GM12878 (cell line): ENCODE measurements at regions not wholly inside any gene's neighbourhood (a gene's known extent, or its start where the extent isn't known, plus 50 kb on each side); places are given as distances from the start of the nearest gene placed in this dataset.

Experiments used
- ATAC-seq: fragments of 200-7000 bp; cut with Tn5 transposase; 3 replicates; pipeline ENCODE4 v1.9.1; 2020; ENCODE audit warnings: mild to moderate bottlenecking, moderate library complexity
- BruUV-seq: library from RNA; stranded (reverse); fragments of 400-500 nt; replicated peaks from 2 replicates; lab custom pipeline; 2021; lab: Mats Ljungman, UMichigan
- CTCF ChIA-PET: fragments of 300-600 bp; sonication (Branson Sonifier 250); formaldehyde crosslinking; extraction: SDS; loops from one replicate; lab custom pipeline; 2021; ENCODE audit warnings: inconsistent platforms; lab: Yijun Ruan, JAX
- POLR2A ChIA-PET: fragments of 350-600 bp; formaldehyde crosslinking; extraction: SDS; loops from one replicate; lab custom pipeline; 2021; ENCODE audit warnings: inconsistent platforms; lab: Charles Lee
- RAD21 ChIA-PET: fragments of 300-600 bp; sonication (Branson Sonifier 250); formaldehyde crosslinking; loops from one replicate; lab custom pipeline; 2023; ENCODE audit warnings: antibody characterized with exemption; ENCODE audit not compliant: unreplicated experiment; lab: Charles Lee
- SMC1A ChIA-PET: fragments of 300-600 bp; sonication (Branson Sonifier 250); formaldehyde crosslinking; loops from one replicate; lab custom pipeline; 2023; ENCODE audit not compliant: unreplicated experiment, uncharacterized antibody; lab: Charles Lee
- DNase-seq: peaks from one replicate; pipeline ENCODE4 v3.0.0-alpha.2; 2011; ENCODE audit warnings: low read depth, low spot score
- FAIRE-seq: peaks from 3 replicates; lab custom pipeline; 2011; peaks lifted over from hg19 to GRCh38; lab: Jason Lieb, UNC
- H2AFZ ChIP-seq: 2 replicates; pipeline ENCODE4 v1.6.0; 2011; ENCODE audit warnings: low read depth, low read length, control low read depth; ENCODE audit not compliant: control insufficient read depth
- H3K27ac ChIP-seq: 2 replicates; pipeline ENCODE4 v1.5.1; 2011; ENCODE audit warnings: control low read depth; ENCODE audit not compliant: control insufficient read depth, insufficient read depth
- H3K27me3 ChIP-seq, 2 experiments: replicated peaks in 1 of 2; 2 replicates each; pipeline versions ENCODE4 v1.6.0 to v1.6.1; 2011; ENCODE audit warnings: low read length in 1 of 2; ENCODE audit not compliant: control insufficient read depth in 2 of 2, insufficient read depth in 2 of 2
- H3K36me3 ChIP-seq, 2 experiments: 2 replicates each; pipeline ENCODE4 v1.5.1; 2011; ENCODE audit warnings: low read length in 1 of 2; ENCODE audit not compliant: control insufficient read depth in 2 of 2, insufficient read depth in 2 of 2
- H3K4me1 ChIP-seq: 2 replicates; pipeline ENCODE4 v1.6.1; 2011; ENCODE audit warnings: mild to moderate bottlenecking, low read length, moderate library complexity, mixed read lengths; ENCODE audit not compliant: control insufficient read depth, insufficient read depth
- H3K4me2 ChIP-seq: 2 replicates; pipeline ENCODE4 v1.6.0; 2011; ENCODE audit warnings: control low read depth; ENCODE audit not compliant: control insufficient read depth, insufficient read depth
- H3K4me3 ChIP-seq: fragments of 200-600 bp; sonication (generic); 2 replicates; pipeline ENCODE4 v1.5.1; 2016
- H3K79me2 ChIP-seq: 2 replicates; pipeline ENCODE4 v1.6.0; 2011; ENCODE audit warnings: low read length; ENCODE audit not compliant: control insufficient read depth, insufficient read depth
- H3K9ac ChIP-seq: 2 replicates; pipeline ENCODE4 v1.8.0; 2011; ENCODE audit warnings: low read length, control low read depth, mixed read lengths; ENCODE audit not compliant: control insufficient read depth, insufficient read depth
- H3K9me3 ChIP-seq: replicated peaks from 3 replicates; pipeline ENCODE4 v1.5.1; 2011; ENCODE audit warnings: mild to moderate bottlenecking, low read length; ENCODE audit not compliant: control insufficient read depth, insufficient read depth
- H4K20me1 ChIP-seq: 2 replicates; pipeline ENCODE4 v1.6.0; 2011; ENCODE audit not compliant: control insufficient read depth, insufficient read depth
- ATF2 ChIP-seq: IDR thresholded peaks from 2 replicates; pipeline ENCODE4 v1.6.1; 2012; ENCODE audit warnings: low read length, inconsistent platforms
- ATF7 ChIP-seq: fragments of 450-650 bp; IDR thresholded peaks from 2 replicates; pipeline ENCODE4 v1.6.1; 2016; ENCODE audit warnings: low read depth, mild to moderate bottlenecking
- HDAC2 ChIP-seq: fragments of 200-600 bp; sonication (generic); IDR thresholded peaks from 2 replicates; pipeline ENCODE4 v1.6.1; 2017
- IRF5 ChIP-seq: fragments of 450-650 bp; IDR thresholded peaks from 2 replicates; pipeline ENCODE4 v1.6.1; 2017; ENCODE audit warnings: borderline replicate concordance
- MAX ChIP-seq: IDR thresholded peaks from 2 replicates; pipeline ENCODE4 v1.6.1; 2012; ENCODE audit warnings: low read depth, low read length, improper control_type of control experiment
- REST ChIP-seq: IDR thresholded peaks from 2 replicates; pipeline ENCODE4 v1.6.1; 2012; ENCODE audit warnings: mild to moderate bottlenecking, low read depth, low read length
- TBL1XR1 ChIP-seq: IDR thresholded peaks from 2 replicates; pipeline ENCODE4 v1.6.1; 2012; ENCODE audit warnings: low read depth, low read length, improper control_type of control experiment
- WGBS: methylation state at CpG from one replicate; pipeline ENCODE4 v1.1.6; 2016; ENCODE audit warnings: low lambda C conversion rate; ENCODE audit not compliant: insufficient replicate concordance, insufficient coverage; ENCODE audit errors: missing lambda C conversion rate; 5-methylcytosine and 5-hydroxymethylcytosine counted together
- in situ Hi-C: fragments of 300-500 bp; cut with MboI; formaldehyde crosslinking; loops from 9 replicates; pipeline ENCODE4 v1.14.3; 2018; ENCODE audit warnings: mixed read lengths
- intact Hi-C: fragments of 100-400 bp; cut with micrococcal nuclease; formaldehyde crosslinking; loops from one replicate; pipeline ENCODE4 v1.14.2; 2022; ENCODE audit not compliant: unreplicated experiment

GRCh38 chr4:155587766-155588165 is 78.9 kb upstream of the GUCY1A1 start (continued):
- TF ChIP-seq REST, result no peak
- no peak for TF ChIP-seq ATF2
- TF ChIP-seq TBL1XR1, result no peak
- no peak for TF ChIP-seq MAX
- TF ChIP-seq IRF5, result no peak

- Histone ChIP-seq H3K27me3 (no peaks in the 10 kb centered on the region; a peak in 1 of 4 replicates), H3K4me2 (no peak overlapping the region), H3K4me3 (no peak overlapping the region), H3K4me1 (no peaks in the 10 kb centered on the region), H3K27ac (no peak overlapping the region), H3K36me3 (no peaks in the 10 kb centered on the region), H4K20me1 (no peaks in the 10 kb centered on the region), H3K9me3 (no peaks in the 10 kb centered on the region), H2AFZ (no peak overlapping the region), H3K9ac (no peak overlapping the region), H3K79me2 (no peaks in the 10 kb centered on the region)
- intact Hi-C loops, result no loop called here
- TF ChIP-seq HDAC2 (no peak), ATF7 (peak; percentile 89)
- ChIA-PET CTCF (no interaction called here), SMC1A (no interaction called here), RAD21 (no interaction called here), POLR2A (no interaction called here)
- FAIRE-seq (no peak), ATAC-seq (peak; percentile 45; the same call in 2 of the 3 replicates), DNase-seq (no peak)
- 26% methylated on average over 4 of the region's 4 CpGs for WGBS
- BruUV-seq, result no TSS peak
- in situ Hi-C loops, result no loop called here
Observed at GRCh38 chr4:155582971-155583437, 83.6 kb upstream of the GUCY1A1 start.
